ENCODE measurements at regions not wholly inside any gene's neighbourhood (a gene's known extent, or its start where the extent isn't known, plus 50 kb on each side); places are given as distances from the start of the nearest gene placed in this dataset.

DNA sequence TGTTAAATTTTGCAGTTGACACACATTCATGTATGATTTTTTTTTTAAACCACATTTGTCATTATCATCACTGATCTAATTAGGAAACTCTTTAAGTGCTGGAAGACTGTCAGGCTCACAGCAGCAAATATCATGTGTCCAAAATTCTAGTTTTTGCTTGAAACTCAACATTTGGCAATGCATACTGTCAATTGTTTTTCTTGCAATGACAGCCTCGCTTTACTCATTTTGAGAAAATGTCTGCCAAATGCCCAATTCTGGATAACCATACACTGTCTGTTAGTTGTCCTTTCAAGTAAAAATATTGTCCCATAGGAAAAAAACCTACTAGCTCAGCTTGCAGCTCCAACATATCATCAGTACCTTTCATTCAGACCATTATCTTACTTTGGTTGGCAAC, 523.9 kb upstream of the ARGLU1 start (continued):
- no peak for TF ChIP-seq ZBTB8A (tag by site-specific recombination; IDR thresholded peaks at IDR 0.05)

DNA sequence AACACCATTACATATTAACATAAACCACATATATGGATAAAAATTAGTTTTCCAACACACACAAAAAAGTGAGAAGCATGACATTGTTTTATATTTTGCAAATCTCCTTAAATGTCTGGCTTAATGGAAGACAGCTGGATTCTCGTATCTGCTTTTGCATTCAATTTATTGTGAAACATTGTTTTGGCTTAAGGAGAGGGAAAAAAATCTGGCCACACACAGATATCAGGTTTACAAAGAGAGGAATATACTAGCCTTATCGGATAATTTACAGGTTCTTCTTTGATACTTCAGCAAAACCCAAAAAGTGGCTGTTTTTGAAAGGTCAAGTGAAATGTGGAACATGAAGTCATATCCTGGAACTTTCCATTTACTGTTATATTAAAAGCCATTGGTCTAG, 523.5 kb upstream of the ARGLU1 start:
- Histone ChIP-seq H3K36me3 (ENCODE audit: control insufficient read depth in 2 of 2, insufficient read depth in 1 of 2, low read length in 2 of 2) (no peaks in the 10 kb centered on the region), H3K4me1 (ENCODE audit: control insufficient read depth, insufficient read depth, low read length) (no peaks in the 10 kb centered on the region), H3K4me3 (ENCODE audit: low read depth, low read length) (no peak overlapping the region), H3K9me3 (ENCODE audit: control insufficient read depth, insufficient read depth, low read depth, low read length) (no peaks in the 10 kb centered on the region), H3K27ac (ENCODE audit: extremely low read depth, low read depth, low read length) (no peak overlapping the region)
- POLR2A ChIA-PET = no interaction called here
- CTCF ChIA-PET = no interaction called here
- TF ChIP-seq, protein P1, sequence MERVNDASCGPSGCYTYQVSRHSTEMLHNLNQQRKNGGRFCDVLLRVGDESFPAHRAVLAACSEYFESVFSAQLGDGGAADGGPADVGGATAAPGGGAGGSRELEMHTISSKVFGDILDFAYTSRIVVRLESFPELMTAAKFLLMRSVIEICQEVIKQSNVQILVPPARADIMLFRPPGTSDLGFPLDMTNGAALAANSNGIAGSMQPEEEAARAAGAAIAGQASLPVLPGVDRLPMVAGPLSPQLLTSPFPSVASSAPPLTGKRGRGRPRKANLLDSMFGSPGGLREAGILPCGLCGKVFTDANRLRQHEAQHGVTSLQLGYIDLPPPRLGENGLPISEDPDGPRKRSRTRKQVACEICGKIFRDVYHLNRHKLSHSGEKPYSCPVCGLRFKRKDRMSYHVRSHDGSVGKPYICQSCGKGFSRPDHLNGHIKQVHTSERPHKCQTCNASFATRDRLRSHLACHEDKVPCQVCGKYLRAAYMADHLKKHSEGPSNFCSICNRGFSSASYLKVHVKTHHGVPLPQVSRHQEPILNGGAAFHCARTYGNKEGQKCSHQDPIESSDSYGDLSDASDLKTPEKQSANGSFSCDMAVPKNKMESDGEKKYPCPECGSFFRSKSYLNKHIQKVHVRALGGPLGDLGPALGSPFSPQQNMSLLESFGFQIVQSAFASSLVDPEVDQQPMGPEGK (tag by site-specific recombination; IDR thresholded peaks at IDR 0.05) = no peak
- TF ChIP-seq OVOL3 (tag by site-specific recombination; IDR thresholded peaks at IDR 0.05) (no peak), ZNF776 (tag by site-specific recombination; IDR thresholded peaks at IDR 0.05; ENCODE audit: borderline replicate concordance) (no peak), ZIC2 (tag by site-specific recombination; IDR thresholded peaks at IDR 0.05) (no peak), ZNF596 (tag by site-specific recombination; IDR thresholded peaks at IDR 0.05) (no peak), ZNF792 (tag by site-specific recombination; IDR thresholded peaks at IDR 0.05) (no peak), ZNF221 (tag by site-specific recombination; IDR thresholded peaks at IDR 0.05; ENCODE audit: borderline replicate concordance) (no peak), ZNF157 (tag by site-specific recombination; IDR thresholded peaks at IDR 0.05) (no peak), ZEB2 (tag by site-specific recombination; IDR thresholded peaks at IDR 0.05) (no peak), ZNF837 (tag by site-specific recombination; IDR thresholded peaks at IDR 0.05) (no peak), GFI1B (tag by site-specific recombination; IDR thresholded peaks at IDR 0.05) (no peak), ZNF324 (tag by site-specific recombination; IDR thresholded peaks at IDR 0.05) (no peak), ZNF548 (tag by site-specific recombination; IDR thresholded peaks at IDR 0.05) (no peak)
- TF ChIP-seq, protein P2, sequence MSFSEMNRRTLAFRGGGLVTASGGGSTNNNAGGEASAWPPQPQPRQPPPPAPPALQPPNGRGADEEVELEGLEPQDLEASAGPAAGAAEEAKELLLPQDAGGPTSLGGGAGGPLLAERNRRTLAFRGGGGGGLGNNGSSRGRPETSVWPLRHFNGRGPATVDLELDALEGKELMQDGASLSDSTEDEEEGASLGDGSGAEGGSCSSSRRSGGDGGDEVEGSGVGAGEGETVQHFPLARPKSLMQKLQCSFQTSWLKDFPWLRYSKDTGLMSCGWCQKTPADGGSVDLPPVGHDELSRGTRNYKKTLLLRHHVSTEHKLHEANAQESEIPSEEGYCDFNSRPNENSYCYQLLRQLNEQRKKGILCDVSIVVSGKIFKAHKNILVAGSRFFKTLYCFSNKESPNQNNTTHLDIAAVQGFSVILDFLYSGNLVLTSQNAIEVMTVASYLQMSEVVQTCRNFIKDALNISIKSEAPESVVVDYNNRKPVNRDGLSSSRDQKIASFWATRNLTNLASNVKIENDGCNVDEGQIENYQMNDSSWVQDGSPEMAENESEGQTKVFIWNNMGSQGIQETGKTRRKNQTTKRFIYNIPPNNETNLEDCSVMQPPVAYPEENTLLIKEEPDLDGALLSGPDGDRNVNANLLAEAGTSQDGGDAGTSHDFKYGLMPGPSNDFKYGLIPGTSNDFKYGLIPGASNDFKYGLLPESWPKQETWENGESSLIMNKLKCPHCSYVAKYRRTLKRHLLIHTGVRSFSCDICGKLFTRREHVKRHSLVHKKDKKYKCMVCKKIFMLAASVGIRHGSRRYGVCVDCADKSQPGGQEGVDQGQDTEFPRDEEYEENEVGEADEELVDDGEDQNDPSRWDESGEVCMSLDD (tag by site-specific recombination; IDR thresholded peaks at IDR 0.05) = no peak
- TF ChIP-seq, protein P3, sequence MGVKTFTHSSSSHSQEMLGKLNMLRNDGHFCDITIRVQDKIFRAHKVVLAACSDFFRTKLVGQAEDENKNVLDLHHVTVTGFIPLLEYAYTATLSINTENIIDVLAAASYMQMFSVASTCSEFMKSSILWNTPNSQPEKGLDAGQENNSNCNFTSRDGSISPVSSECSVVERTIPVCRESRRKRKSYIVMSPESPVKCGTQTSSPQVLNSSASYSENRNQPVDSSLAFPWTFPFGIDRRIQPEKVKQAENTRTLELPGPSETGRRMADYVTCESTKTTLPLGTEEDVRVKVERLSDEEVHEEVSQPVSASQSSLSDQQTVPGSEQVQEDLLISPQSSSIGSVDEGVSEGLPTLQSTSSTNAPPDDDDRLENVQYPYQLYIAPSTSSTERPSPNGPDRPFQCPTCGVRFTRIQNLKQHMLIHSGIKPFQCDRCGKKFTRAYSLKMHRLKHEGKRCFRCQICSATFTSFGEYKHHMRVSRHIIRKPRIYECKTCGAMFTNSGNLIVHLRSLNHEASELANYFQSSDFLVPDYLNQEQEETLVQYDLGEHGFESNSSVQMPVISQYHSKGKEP (tag by site-specific recombination; IDR thresholded peaks at IDR 0.05) = no peak
- TF ChIP-seq, protein P4, sequence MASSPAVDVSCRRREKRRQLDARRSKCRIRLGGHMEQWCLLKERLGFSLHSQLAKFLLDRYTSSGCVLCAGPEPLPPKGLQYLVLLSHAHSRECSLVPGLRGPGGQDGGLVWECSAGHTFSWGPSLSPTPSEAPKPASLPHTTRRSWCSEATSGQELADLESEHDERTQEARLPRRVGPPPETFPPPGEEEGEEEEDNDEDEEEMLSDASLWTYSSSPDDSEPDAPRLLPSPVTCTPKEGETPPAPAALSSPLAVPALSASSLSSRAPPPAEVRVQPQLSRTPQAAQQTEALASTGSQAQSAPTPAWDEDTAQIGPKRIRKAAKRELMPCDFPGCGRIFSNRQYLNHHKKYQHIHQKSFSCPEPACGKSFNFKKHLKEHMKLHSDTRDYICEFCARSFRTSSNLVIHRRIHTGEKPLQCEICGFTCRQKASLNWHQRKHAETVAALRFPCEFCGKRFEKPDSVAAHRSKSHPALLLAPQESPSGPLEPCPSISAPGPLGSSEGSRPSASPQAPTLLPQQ (tag by site-specific recombination; IDR thresholded peaks at IDR 0.05) = no peak
- TF ChIP-seq, protein P5, sequence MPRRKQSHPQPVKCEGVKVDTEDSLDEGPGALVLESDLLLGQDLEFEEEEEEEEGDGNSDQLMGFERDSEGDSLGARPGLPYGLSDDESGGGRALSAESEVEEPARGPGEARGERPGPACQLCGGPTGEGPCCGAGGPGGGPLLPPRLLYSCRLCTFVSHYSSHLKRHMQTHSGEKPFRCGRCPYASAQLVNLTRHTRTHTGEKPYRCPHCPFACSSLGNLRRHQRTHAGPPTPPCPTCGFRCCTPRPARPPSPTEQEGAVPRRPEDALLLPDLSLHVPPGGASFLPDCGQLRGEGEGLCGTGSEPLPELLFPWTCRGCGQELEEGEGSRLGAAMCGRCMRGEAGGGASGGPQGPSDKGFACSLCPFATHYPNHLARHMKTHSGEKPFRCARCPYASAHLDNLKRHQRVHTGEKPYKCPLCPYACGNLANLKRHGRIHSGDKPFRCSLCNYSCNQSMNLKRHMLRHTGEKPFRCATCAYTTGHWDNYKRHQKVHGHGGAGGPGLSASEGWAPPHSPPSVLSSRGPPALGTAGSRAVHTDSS (tag by site-specific recombination; IDR thresholded peaks at IDR 0.05) = no peak
- TF ChIP-seq, protein P6, sequence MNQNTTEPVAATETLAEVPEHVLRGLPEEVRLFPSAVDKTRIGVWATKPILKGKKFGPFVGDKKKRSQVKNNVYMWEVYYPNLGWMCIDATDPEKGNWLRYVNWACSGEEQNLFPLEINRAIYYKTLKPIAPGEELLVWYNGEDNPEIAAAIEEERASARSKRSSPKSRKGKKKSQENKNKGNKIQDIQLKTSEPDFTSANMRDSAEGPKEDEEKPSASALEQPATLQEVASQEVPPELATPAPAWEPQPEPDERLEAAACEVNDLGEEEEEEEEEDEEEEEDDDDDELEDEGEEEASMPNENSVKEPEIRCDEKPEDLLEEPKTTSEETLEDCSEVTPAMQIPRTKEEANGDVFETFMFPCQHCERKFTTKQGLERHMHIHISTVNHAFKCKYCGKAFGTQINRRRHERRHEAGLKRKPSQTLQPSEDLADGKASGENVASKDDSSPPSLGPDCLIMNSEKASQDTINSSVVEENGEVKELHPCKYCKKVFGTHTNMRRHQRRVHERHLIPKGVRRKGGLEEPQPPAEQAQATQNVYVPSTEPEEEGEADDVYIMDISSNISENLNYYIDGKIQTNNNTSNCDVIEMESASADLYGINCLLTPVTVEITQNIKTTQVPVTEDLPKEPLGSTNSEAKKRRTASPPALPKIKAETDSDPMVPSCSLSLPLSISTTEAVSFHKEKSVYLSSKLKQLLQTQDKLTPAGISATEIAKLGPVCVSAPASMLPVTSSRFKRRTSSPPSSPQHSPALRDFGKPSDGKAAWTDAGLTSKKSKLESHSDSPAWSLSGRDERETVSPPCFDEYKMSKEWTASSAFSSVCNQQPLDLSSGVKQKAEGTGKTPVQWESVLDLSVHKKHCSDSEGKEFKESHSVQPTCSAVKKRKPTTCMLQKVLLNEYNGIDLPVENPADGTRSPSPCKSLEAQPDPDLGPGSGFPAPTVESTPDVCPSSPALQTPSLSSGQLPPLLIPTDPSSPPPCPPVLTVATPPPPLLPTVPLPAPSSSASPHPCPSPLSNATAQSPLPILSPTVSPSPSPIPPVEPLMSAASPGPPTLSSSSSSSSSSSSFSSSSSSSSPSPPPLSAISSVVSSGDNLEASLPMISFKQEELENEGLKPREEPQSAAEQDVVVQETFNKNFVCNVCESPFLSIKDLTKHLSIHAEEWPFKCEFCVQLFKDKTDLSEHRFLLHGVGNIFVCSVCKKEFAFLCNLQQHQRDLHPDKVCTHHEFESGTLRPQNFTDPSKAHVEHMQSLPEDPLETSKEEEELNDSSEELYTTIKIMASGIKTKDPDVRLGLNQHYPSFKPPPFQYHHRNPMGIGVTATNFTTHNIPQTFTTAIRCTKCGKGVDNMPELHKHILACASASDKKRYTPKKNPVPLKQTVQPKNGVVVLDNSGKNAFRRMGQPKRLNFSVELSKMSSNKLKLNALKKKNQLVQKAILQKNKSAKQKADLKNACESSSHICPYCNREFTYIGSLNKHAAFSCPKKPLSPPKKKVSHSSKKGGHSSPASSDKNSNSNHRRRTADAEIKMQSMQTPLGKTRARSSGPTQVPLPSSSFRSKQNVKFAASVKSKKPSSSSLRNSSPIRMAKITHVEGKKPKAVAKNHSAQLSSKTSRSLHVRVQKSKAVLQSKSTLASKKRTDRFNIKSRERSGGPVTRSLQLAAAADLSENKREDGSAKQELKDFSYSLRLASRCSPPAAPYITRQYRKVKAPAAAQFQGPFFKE (tag by site-specific recombination; IDR thresholded peaks at IDR 0.05; ENCODE audit: borderline replicate concordance) = no peak
- TF ChIP-seq, protein P7, sequence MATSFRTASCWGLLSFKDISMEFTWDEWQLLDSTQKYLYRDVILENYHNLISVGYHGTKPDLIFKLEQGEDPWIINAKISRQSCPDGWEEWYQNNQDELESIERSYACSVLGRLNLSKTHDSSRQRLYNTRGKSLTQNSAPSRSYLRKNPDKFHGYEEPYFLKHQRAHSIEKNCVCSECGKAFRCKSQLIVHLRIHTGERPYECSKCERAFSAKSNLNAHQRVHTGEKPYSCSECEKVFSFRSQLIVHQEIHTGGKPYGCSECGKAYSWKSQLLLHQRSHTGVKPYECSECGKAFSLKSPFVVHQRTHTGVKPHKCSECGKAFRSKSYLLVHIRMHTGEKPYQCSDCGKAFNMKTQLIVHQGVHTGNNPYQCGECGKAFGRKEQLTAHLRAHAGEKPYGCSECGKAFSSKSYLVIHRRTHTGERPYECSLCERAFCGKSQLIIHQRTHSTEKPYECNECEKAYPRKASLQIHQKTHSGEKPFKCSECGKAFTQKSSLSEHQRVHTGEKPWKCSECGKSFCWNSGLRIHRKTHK (tag by site-specific recombination; IDR thresholded peaks at IDR 0.05) = no peak
